GM12878 (cell line): ENCODE measurements at regions not wholly inside any gene's neighbourhood (a gene's known extent, or its start where the extent isn't known, plus 50 kb on each side); places are given as distances from the start of the nearest gene placed in this dataset.

Experiments used
- ATAC-seq: fragments of 200-7000 bp; cut with Tn5 transposase; 3 replicates; pipeline ENCODE4 v1.9.1; 2020; ENCODE audit warnings: mild to moderate bottlenecking, moderate library complexity
- BruUV-seq: library from RNA; stranded (reverse); fragments of 400-500 nt; replicated peaks from 2 replicates; lab custom pipeline; 2021; lab: Mats Ljungman, UMichigan
- CTCF ChIA-PET: fragments of 300-600 bp; sonication (Branson Sonifier 250); formaldehyde crosslinking; extraction: SDS; loops from one replicate; lab custom pipeline; 2021; ENCODE audit warnings: inconsistent platforms; lab: Yijun Ruan, JAX
- POLR2A ChIA-PET: fragments of 350-600 bp; formaldehyde crosslinking; extraction: SDS; loops from one replicate; lab custom pipeline; 2021; ENCODE audit warnings: inconsistent platforms; lab: Charles Lee
- RAD21 ChIA-PET: fragments of 300-600 bp; sonication (Branson Sonifier 250); formaldehyde crosslinking; loops from one replicate; lab custom pipeline; 2023; ENCODE audit warnings: antibody characterized with exemption; ENCODE audit not compliant: unreplicated experiment; lab: Charles Lee
- SMC1A ChIA-PET: fragments of 300-600 bp; sonication (Branson Sonifier 250); formaldehyde crosslinking; loops from one replicate; lab custom pipeline; 2023; ENCODE audit not compliant: unreplicated experiment, uncharacterized antibody; lab: Charles Lee
- DNase-seq: peaks from one replicate; pipeline ENCODE4 v3.0.0-alpha.2; 2011; ENCODE audit warnings: low read depth, low spot score
- FAIRE-seq: peaks from 3 replicates; lab custom pipeline; 2011; peaks lifted over from hg19 to GRCh38; lab: Jason Lieb, UNC
- H2AFZ ChIP-seq: 2 replicates; pipeline ENCODE4 v1.6.0; 2011; ENCODE audit warnings: low read depth, low read length, control low read depth; ENCODE audit not compliant: control insufficient read depth
- H3K27ac ChIP-seq: 2 replicates; pipeline ENCODE4 v1.5.1; 2011; ENCODE audit warnings: control low read depth; ENCODE audit not compliant: control insufficient read depth, insufficient read depth
- H3K27me3 ChIP-seq, 2 experiments: replicated peaks in 1 of 2; 2 replicates each; pipeline versions ENCODE4 v1.6.0 to v1.6.1; 2011; ENCODE audit warnings: low read length in 1 of 2; ENCODE audit not compliant: control insufficient read depth in 2 of 2, insufficient read depth in 2 of 2
- H3K36me3 ChIP-seq, 2 experiments: 2 replicates each; pipeline ENCODE4 v1.5.1; 2011; ENCODE audit warnings: low read length in 1 of 2; ENCODE audit not compliant: control insufficient read depth in 2 of 2, insufficient read depth in 2 of 2
- H3K4me1 ChIP-seq: 2 replicates; pipeline ENCODE4 v1.6.1; 2011; ENCODE audit warnings: mild to moderate bottlenecking, low read length, moderate library complexity, mixed read lengths; ENCODE audit not compliant: control insufficient read depth, insufficient read depth
- H3K4me2 ChIP-seq: 2 replicates; pipeline ENCODE4 v1.6.0; 2011; ENCODE audit warnings: control low read depth; ENCODE audit not compliant: control insufficient read depth, insufficient read depth
- H3K4me3 ChIP-seq: fragments of 200-600 bp; sonication (generic); 2 replicates; pipeline ENCODE4 v1.5.1; 2016
- H3K79me2 ChIP-seq: 2 replicates; pipeline ENCODE4 v1.6.0; 2011; ENCODE audit warnings: low read length; ENCODE audit not compliant: control insufficient read depth, insufficient read depth
- H3K9ac ChIP-seq: 2 replicates; pipeline ENCODE4 v1.8.0; 2011; ENCODE audit warnings: low read length, control low read depth, mixed read lengths; ENCODE audit not compliant: control insufficient read depth, insufficient read depth
- H3K9me3 ChIP-seq: replicated peaks from 3 replicates; pipeline ENCODE4 v1.5.1; 2011; ENCODE audit warnings: mild to moderate bottlenecking, low read length; ENCODE audit not compliant: control insufficient read depth, insufficient read depth
- H4K20me1 ChIP-seq: 2 replicates; pipeline ENCODE4 v1.6.0; 2011; ENCODE audit not compliant: control insufficient read depth, insufficient read depth
- EGR1 ChIP-seq, 2 experiments: IDR thresholded peaks; 1 replicate in 1 of 2; 2 replicates in 1 of 2; pipeline ENCODE4 v1.6.1; 2011 to 2012; ENCODE audit warnings: low read depth in 2 of 2, low read length in 2 of 2, borderline replicate concordance in 1 of 2, mild to moderate bottlenecking in 1 of 2, moderate library complexity in 1 of 2
- EP300 ChIP-seq, 2 experiments: fragments of 150-350 bp in 1 of 2; IDR thresholded peaks; 2 replicates each; pipeline ENCODE4 v1.6.1; 2011 to 2012; ENCODE audit warnings: low read depth in 2 of 2, low read length in 2 of 2, borderline replicate concordance in 1 of 2, improper control_type of control experiment in 1 of 2, inconsistent platforms in 1 of 2; ENCODE audit not compliant: control insufficient read depth in 1 of 2
- FOXK2 ChIP-seq: fragments of 450-650 bp; IDR thresholded peaks from 2 replicates; pipeline ENCODE4 v1.6.1; 2017; ENCODE audit warnings: mild to moderate bottlenecking, moderate library complexity
- GABPA ChIP-seq: IDR thresholded peaks from 2 replicates; pipeline ENCODE4 v1.6.1; 2014; ENCODE audit warnings: antibody characterized with exemption, low read depth, mild to moderate bottlenecking, inconsistent platforms
- HDAC2 ChIP-seq: fragments of 200-600 bp; sonication (generic); IDR thresholded peaks from 2 replicates; pipeline ENCODE4 v1.6.1; 2017
- HDGF ChIP-seq: fragments of 450-650 bp; IDR thresholded peaks from 2 replicates; pipeline ENCODE4 v1.6.1; 2016; ENCODE audit warnings: antibody characterized with exemption
- IKZF2 ChIP-seq, 2 experiments: fragments of 450-650 bp; IDR thresholded peaks; 2 replicates each; pipeline ENCODE4 v1.6.1; 2017; ENCODE audit warnings: mild to moderate bottlenecking in 2 of 2, moderate library complexity in 2 of 2
- JUNB ChIP-seq: IDR thresholded peaks from 2 replicates; pipeline ENCODE4 v1.6.1; 2016; ENCODE audit warnings: antibody characterized with exemption, mild to moderate bottlenecking
- MTA3 ChIP-seq: IDR thresholded peaks from 2 replicates; pipeline ENCODE4 v1.6.1; 2012; ENCODE audit warnings: low read length, inconsistent platforms, borderline replicate concordance
- POLR2A ChIP-seq: IDR thresholded peaks from 2 replicates; pipeline ENCODE4 v1.6.1; 2011; ENCODE audit warnings: low read depth, mild to moderate bottlenecking, low read length
- POU2F2 ChIP-seq: IDR thresholded peaks from 3 replicates; pipeline ENCODE4 v1.6.1; 2011; ENCODE audit warnings: low read depth, mild to moderate bottlenecking, low read length, borderline replicate concordance
- RAD21 ChIP-seq: IDR thresholded peaks from 2 replicates; pipeline ENCODE4 v1.6.1; 2011; ENCODE audit warnings: mild to moderate bottlenecking, low read depth, low read length, moderate library complexity; ENCODE audit not compliant: insufficient read depth
- RB1 ChIP-seq: fragments of 450-650 bp; formaldehyde crosslinking; IDR thresholded peaks from 2 replicates; pipeline ENCODE4 v1.6.1; 2017; ENCODE audit warnings: mild to moderate bottlenecking, borderline replicate concordance
- ZNF217 ChIP-seq: fragments of 450-650 bp; IDR thresholded peaks from 2 replicates; pipeline ENCODE4 v1.6.1; 2017; ENCODE audit warnings: antibody characterized with exemption, mild to moderate bottlenecking
- WGBS: methylation state at CpG from one replicate; pipeline ENCODE4 v1.1.6; 2016; ENCODE audit warnings: low lambda C conversion rate; ENCODE audit not compliant: insufficient replicate concordance, insufficient coverage; ENCODE audit errors: missing lambda C conversion rate; 5-methylcytosine and 5-hydroxymethylcytosine counted together
- in situ Hi-C: fragments of 300-500 bp; cut with MboI; formaldehyde crosslinking; loops from 9 replicates; pipeline ENCODE4 v1.14.3; 2018; ENCODE audit warnings: mixed read lengths
- intact Hi-C: fragments of 100-400 bp; cut with micrococcal nuclease; formaldehyde crosslinking; loops from one replicate; pipeline ENCODE4 v1.14.2; 2022; ENCODE audit not compliant: unreplicated experiment
- TF ChIP-seq, protein P1 (sequence below): IDR thresholded peaks from 2 replicates; pipeline ENCODE4 v1.6.1; 2011; ENCODE audit warnings: low read depth, mild to moderate bottlenecking, low read length, moderate library complexity, borderline replicate concordance; ENCODE audit errors: extremely low read depth
- TF ChIP-seq, protein P2 (sequence below): fragments of 450-650 bp; IDR thresholded peaks from 2 replicates; pipeline ENCODE4 v1.6.1; 2016; ENCODE audit warnings: mild to moderate bottlenecking
- TF ChIP-seq, protein P3 (sequence below): fragments of 450-650 bp; conservative IDR thresholded peaks from 2 replicates; pipeline ENCODE4 v1.6.1; 2017; ENCODE audit warnings: mild to moderate bottlenecking, moderate library complexity

- no peak for TF ChIP-seq POLR2A
These were observed 127.7 kb upstream of the KAZN start (continued) for GRCh38 chr1:14470802-14471201.

DNA sequence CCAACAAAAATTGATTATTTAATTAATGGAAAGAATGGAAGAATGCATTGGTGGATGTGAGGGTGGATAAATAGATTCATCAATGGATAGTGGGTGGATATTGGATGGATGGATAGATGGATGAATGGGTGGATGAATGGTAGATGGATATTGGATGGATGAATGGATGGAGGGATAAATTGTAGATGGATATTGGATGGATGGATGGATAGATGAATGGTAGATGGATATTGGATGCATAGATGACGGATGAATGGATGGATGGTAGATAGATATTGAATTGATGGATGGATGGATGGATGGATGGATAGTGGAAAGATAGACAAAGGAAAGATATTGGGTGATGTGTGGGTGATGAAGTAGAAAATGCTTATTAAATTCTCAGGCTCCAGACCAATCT is 123.6 kb upstream of the KAZN start:
- no peak for FAIRE-seq
- CTCF ChIA-PET: interaction anchor here (1.6 kb wide), 1 partner anchor 9 kb away, joined by 3 read pairs; no protein-coding TSS in a partner anchor
- 5% methylated on average over 1 of the region's 1 CpG for WGBS

DNA sequence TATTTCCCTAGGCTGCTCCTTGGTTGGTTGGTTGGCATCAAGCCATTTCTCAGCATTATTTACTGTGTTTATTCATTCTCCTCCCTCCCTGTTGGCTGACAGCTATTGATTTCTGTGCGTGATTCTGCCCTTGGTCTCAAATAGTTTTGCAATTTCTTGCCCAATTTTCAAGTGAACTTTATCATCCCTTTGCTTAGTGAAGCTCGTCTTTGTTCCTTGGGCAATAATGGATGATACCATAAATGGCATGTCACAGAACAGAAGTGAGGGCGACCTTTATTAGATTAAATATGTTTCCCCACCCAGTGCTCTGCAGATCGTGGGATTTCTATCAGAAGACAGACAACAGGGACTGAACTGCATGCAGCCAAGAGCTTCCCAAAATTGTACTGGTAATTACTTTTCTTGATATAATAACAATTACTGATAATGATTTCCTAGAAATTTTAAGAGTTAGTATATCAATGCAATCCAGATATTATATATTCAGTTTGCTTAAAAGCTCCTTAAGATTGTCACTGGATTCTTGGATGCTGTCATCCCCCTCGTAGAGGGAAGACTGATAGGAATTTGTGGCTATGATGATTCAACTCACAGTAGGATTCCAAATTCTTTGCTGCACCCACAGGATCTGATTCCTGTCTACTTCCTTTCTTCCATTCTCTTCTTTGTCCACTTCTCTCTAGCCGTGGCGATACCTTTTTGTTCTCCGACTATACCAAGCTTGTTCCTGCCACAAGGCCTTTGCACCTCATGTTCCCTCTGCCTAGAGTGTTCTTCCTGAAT is 122.1 kb upstream of the KAZN start:
- Histone ChIP-seq H3K27me3 (no peaks in the 10 kb centered on the region; a peak in 1 of 4 replicates), H4K20me1 (no peaks in the 10 kb centered on the region), H3K9ac (no peak overlapping the region), H3K4me1 (no peaks in the 10 kb centered on the region), H3K27ac (no peak overlapping the region), H3K36me3 (no peaks in the 10 kb centered on the region), H3K9me3 (no peaks in the 10 kb centered on the region), H3K79me2 (no peaks in the 10 kb centered on the region), H2AFZ (no peak overlapping the region), H3K4me3 (no peak overlapping the region), H3K4me2 (no peak overlapping the region)
- ChIA-PET POLR2A (no interaction called here), RAD21 (no interaction called here), CTCF (interaction anchor here (0.7 kb wide), 1 partner anchor 36 kb away, joined by 3 read pairs; no protein-coding TSS in a partner anchor), SMC1A (no interaction called here)
- no peak for DNase-seq
- ATAC-seq: no peak
- FAIRE-seq: no peak
- in situ Hi-C loops (no loop called here), intact Hi-C loops (no loop called here)
- BruUV-seq: no TSS peak
- WGBS: 28% methylated on average over 8 of the region's 8 CpGs
- TF ChIP-seq POU2F2 (no peak), FOXK2 (no peak), JUNB (no peak), MTA3 (no peak), HDAC2 (no peak)
- TF ChIP-seq, protein P1, sequence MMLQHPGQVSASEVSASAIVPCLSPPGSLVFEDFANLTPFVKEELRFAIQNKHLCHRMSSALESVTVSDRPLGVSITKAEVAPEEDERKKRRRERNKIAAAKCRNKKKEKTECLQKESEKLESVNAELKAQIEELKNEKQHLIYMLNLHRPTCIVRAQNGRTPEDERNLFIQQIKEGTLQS: no peak
- TF ChIP-seq, protein P2, sequence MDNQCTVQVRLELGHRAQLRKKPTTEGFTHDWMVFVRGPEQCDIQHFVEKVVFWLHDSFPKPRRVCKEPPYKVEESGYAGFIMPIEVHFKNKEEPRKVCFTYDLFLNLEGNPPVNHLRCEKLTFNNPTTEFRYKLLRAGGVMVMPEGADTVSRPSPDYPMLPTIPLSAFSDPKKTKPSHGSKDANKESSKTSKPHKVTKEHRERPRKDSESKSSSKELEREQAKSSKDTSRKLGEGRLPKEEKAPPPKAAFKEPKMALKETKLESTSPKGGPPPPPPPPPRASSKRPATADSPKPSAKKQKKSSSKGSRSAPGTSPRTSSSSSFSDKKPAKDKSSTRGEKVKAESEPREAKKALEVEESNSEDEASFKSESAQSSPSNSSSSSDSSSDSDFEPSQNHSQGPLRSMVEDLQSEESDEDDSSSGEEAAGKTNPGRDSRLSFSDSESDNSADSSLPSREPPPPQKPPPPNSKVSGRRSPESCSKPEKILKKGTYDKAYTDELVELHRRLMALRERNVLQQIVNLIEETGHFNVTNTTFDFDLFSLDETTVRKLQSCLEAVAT: no peak
- TF ChIP-seq, protein P3, sequence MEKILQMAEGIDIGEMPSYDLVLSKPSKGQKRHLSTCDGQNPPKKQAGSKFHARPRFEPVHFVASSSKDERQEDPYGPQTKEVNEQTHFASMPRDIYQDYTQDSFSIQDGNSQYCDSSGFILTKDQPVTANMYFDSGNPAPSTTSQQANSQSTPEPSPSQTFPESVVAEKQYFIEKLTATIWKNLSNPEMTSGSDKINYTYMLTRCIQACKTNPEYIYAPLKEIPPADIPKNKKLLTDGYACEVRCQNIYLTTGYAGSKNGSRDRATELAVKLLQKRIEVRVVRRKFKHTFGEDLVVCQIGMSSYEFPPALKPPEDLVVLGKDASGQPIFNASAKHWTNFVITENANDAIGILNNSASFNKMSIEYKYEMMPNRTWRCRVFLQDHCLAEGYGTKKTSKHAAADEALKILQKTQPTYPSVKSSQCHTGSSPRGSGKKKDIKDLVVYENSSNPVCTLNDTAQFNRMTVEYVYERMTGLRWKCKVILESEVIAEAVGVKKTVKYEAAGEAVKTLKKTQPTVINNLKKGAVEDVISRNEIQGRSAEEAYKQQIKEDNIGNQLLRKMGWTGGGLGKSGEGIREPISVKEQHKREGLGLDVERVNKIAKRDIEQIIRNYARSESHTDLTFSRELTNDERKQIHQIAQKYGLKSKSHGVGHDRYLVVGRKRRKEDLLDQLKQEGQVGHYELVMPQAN: no peak

More for the DNA sequence above, 123.6 kb upstream of the KAZN start:
- Histone ChIP-seq H3K4me2 (no peak overlapping the region), H3K36me3 (no peaks in the 10 kb centered on the region), H3K4me1 (no peaks in the 10 kb centered on the region), H3K27ac (no peak overlapping the region), H4K20me1 (no peaks in the 10 kb centered on the region), H3K9ac (no peak overlapping the region), H3K9me3 (no peaks in the 10 kb centered on the region; the same call in 2 of the 3 replicates), H3K27me3 (no peaks in the 10 kb centered on the region; a peak in 1 of 4 replicates), H2AFZ (no peak overlapping the region), H3K79me2 (no peaks in the 10 kb centered on the region), H3K4me3 (no peak overlapping the region)
- in situ Hi-C loops: no loop called here
- ChIA-PET SMC1A (no interaction called here), RAD21 (no interaction called here), POLR2A (no interaction called here)
- DNase-seq (no peak), ATAC-seq (no peak)
- TF ChIP-seq RAD21 (no peak), RB1 (no peak), HDGF (no peak), ZNF217 (no peak), EP300 (IDR thresholded peaks at IDR 0.05; ENCODE audit: borderline replicate concordance in 1 of 2, control insufficient read depth in 1 of 2, low read depth in 2 of 2, low read length in 2 of 2) (no peak), EGR1 (IDR thresholded peaks at IDR 0.05; ENCODE audit: borderline replicate concordance in 1 of 2, low read depth in 2 of 2, low read length in 2 of 2) (no peak), IKZF2 (IDR thresholded peaks at IDR 0.05) (no peak), GABPA (no peak)
- no TSS peak for BruUV-seq
- intact Hi-C loops: no loop called here
